ENCODE measurements at regions not wholly inside any gene's neighbourhood (a gene's known extent, or its start where the extent isn't known, plus 50 kb on each side); places are given as distances from the start of the nearest gene placed in this dataset.

- no peaks in the 10 kb centered on the region for H3K27me3 ChIP-seq (ENCODE audit: control insufficient read depth, insufficient read depth, low read length)
These were observed 134.6 kb upstream of the VLDLR start for GRCh38 chr9:2486988-2487387.

DNA sequence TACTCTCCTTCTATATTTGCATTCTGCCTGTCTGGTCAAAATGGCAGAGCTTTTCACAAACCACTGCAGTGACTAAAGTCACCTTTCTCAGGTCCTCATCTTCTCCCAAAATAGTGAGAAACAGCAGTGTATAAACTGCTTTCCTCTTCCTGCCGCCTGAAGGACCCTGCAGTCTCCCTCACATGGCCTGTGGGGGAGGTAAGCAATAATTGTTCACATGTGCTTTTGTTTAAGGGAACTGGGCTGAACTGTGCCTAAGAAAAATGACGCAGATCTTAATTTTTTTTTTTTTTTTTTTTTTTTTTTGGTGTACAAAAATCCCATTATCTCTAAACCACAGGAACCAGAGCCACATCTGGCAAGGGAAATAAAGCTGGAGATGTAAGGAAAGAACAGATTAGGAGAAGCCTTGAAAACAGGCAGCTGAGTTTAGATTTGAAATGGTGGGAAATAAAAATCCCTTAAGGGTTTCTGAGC, 131.7 kb upstream of the VLDLR start:
- no peak for DNase-seq (ENCODE audit: low read depth)

More at GRCh38 chr9:2486988-2487387, 134.6 kb upstream of the VLDLR start:
- TF ChIP-seq CTCF (IDR thresholded peaks at IDR 0.05; ENCODE audit: insufficient read depth, low read length, poor library complexity, severe bottlenecking), result no peak
- DNase-seq (ENCODE audit: low read depth), result no peak
- no peak overlapping the region for H3K4me3 ChIP-seq (ENCODE audit: low read depth, low read length)
- H3K36me3 ChIP-seq (ENCODE audit: control insufficient read depth, insufficient read depth, low read length), result no peaks in the 10 kb centered on the region

DNA sequence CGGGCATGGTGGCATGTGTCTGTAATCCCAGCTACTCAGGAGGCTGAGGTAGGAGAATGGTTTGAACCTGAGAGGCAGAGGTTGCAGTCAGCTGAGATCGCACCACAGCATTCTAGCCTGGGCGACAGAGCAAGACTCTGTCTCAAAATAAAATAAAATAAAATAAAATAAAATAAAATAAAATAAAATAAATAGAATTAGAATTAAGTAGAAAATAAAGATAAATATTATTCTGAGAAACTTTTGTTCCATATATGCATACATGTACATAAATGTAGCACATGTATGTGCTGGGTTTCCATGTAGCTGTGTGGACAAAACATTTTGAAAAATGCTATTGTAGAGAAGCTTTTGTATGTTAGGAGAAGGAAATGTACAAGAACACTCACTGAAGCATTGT, 129.4 kb upstream of the VLDLR start:
- Histone ChIP-seq H3K4me3 (ENCODE audit: low read depth, low read length) (no peak overlapping the region), H3K36me3 (ENCODE audit: control insufficient read depth, insufficient read depth, low read length) (no peaks in the 10 kb centered on the region), H3K27me3 (ENCODE audit: control insufficient read depth, insufficient read depth, low read length) (no peaks in the 10 kb centered on the region)
- DNase-seq (ENCODE audit: low read depth), result no peak
- no peak for TF ChIP-seq CTCF (IDR thresholded peaks at IDR 0.05; ENCODE audit: insufficient read depth, low read length, poor library complexity, severe bottlenecking)

More for the DNA sequence above, 131.7 kb upstream of the VLDLR start:
- Histone ChIP-seq H3K4me3 (ENCODE audit: low read depth, low read length) (no peak overlapping the region), H3K36me3 (ENCODE audit: control insufficient read depth, insufficient read depth, low read length) (no peaks in the 10 kb centered on the region), H3K27me3 (ENCODE audit: control insufficient read depth, insufficient read depth, low read length) (no peaks in the 10 kb centered on the region)
- TF ChIP-seq CTCF (IDR thresholded peaks at IDR 0.05; ENCODE audit: insufficient read depth, low read length, poor library complexity, severe bottlenecking), result no peak

- no peak for TF ChIP-seq CTCF (IDR thresholded peaks at IDR 0.05; ENCODE audit: insufficient read depth, low read length, poor library complexity, severe bottlenecking)
- no peaks in the 10 kb centered on the region for H3K27me3 ChIP-seq (ENCODE audit: control insufficient read depth, insufficient read depth, low read length)
- no peak for DNase-seq (ENCODE audit: low read depth)
These were observed 128.5 kb upstream of the VLDLR start for GRCh38 chr9:2493109-2493508.

GRCh38 chr9:2493529-2493928, 128.1 kb upstream of the VLDLR start:
- no peak for DNase-seq (ENCODE audit: low read depth)
- TF ChIP-seq CTCF (IDR thresholded peaks at IDR 0.05; ENCODE audit: insufficient read depth, low read length, poor library complexity, severe bottlenecking), result no peak
- H3K4me3 ChIP-seq (ENCODE audit: low read depth, low read length), result no peak overlapping the region
- H3K36me3 ChIP-seq (ENCODE audit: control insufficient read depth, insufficient read depth, low read length), result no peaks in the 10 kb centered on the region
- H3K27me3 ChIP-seq (ENCODE audit: control insufficient read depth, insufficient read depth, low read length), result no peaks in the 10 kb centered on the region

More at GRCh38 chr9:2493109-2493508, 128.5 kb upstream of the VLDLR start:
- no peaks in the 10 kb centered on the region for H3K36me3 ChIP-seq (ENCODE audit: control insufficient read depth, insufficient read depth, low read length)
- H3K4me3 ChIP-seq (ENCODE audit: low read depth, low read length), result no peak overlapping the region

GRCh38 chr9:2494562-2494961, 127.0 kb upstream of the VLDLR start:
- Histone ChIP-seq H3K36me3 (ENCODE audit: control insufficient read depth, insufficient read depth, low read length) (no peaks in the 10 kb centered on the region), H3K27me3 (ENCODE audit: control insufficient read depth, insufficient read depth, low read length) (no peaks in the 10 kb centered on the region), H3K4me3 (ENCODE audit: low read depth, low read length) (no peak overlapping the region)
- TF ChIP-seq CTCF (IDR thresholded peaks at IDR 0.05; ENCODE audit: insufficient read depth, low read length, poor library complexity, severe bottlenecking), result no peak
- no peak for DNase-seq (ENCODE audit: low read depth)
